ENCODE measurements at regions not wholly inside any gene's neighbourhood (a gene's known extent, or its start where the extent isn't known, plus 50 kb on each side); places are given as distances from the start of the nearest gene placed in this dataset.
"Not testable (repeated sequence)": the region's sequence is repeated elsewhere in the genome, so short reads cannot be mapped to it uniquely, and the experiment has no call there.

GRCh38 chr4:112708772-112709171 lies 71.8 kb downstream of the LARP7 start:
- DNase-seq (ENCODE audit: low read depth), result no peak
- no peak overlapping the region for H3K4me3 ChIP-seq (ENCODE audit: low read depth, low read length)

GRCh38 chr4:112714922-112715901 lies 78.3 kb downstream of the LARP7 start:
- DNase-seq (ENCODE audit: low read depth), result no peak

GRCh38 chr4:112717856-112718255 lies 80.9 kb downstream of the LARP7 start:
- DNase-seq (ENCODE audit: low read depth), result no peak
- no peak overlapping the region for H3K4me3 ChIP-seq (ENCODE audit: low read depth, low read length)

More at GRCh38 chr4:112714922-112715901, 78.3 kb downstream of the LARP7 start:
- no peak overlapping the region for H3K4me3 ChIP-seq (ENCODE audit: low read depth, low read length)

DNA sequence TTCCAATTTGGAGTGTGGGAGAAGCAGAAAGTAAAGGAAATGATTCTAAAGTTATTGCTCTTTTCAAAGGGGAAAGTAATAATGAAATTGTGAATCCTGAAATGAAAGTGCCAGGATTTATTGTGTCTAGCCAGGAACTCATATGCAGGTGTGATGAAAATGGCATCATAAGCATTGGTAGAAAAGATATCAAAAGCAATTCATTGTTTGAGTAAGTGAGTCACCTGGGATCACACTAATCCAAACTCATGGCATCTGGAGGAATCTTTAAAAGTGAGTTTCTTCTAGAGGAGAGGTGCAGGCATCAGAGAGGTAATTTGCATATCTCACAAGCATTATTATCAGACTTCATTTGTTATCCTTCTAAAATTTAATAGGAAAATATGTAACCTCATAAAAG lies 84.7 kb downstream of the LARP7 start:
- DNase-seq (ENCODE audit: low read depth), result no peak
- H3K4me3 ChIP-seq (ENCODE audit: low read depth, low read length), result no peak overlapping the region

GRCh38 chr4:112726041-112726440 lies 89.1 kb downstream of the LARP7 start:
- H3K4me3 ChIP-seq (ENCODE audit: low read depth, low read length), result no peak overlapping the region
- no peak for DNase-seq (ENCODE audit: low read depth)

DNA sequence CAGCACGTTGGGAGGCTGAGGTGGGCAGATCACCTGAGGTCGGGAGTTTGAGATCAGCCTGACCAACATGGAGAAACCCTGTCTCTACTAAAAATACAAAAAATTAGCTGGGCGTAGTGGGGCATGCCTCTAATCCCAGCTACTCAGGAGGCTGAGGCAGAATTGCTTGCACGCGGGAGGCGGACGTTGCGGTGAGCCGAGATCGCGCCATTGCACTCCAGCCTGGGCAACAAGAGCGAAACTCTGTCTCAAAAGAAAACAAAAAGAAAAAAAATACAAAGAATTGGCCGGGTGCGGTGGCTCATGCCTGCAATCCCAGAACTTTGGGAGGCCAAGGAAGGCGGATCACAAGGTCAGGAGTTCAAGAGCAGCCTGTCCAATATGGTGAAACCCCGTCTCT lies 90.8 kb downstream of the LARP7 start:
- DNase-seq (ENCODE audit: low read depth); H3K4me3 ChIP-seq (ENCODE audit: low read depth, low read length): not testable (repeated sequence)

GRCh38 chr4:112731715-112732114 lies 94.8 kb downstream of the LARP7 start:
- no peak for DNase-seq (ENCODE audit: low read depth)
- no peak overlapping the region for H3K4me3 ChIP-seq (ENCODE audit: low read depth, low read length)

DNA sequence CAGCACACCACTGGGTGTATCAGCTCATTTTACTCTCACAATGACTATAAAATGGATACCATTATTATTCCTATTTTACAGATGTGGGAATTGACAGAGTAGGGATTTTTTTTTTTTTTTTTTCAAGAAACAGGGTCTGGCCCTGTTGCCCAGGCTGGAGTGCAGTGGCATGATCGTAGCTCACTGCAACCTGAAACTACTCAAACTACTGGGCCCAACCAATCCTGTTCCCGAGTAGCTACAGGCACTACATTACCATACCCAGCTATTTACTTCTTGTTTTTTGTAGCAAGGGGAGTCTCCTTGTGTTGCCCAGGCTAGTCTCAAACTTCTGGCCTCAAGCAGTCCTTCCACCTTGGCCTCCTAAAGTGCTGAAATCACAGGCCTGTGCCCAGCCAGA lies 95.2 kb downstream of the LARP7 start:
- DNase-seq (ENCODE audit: low read depth), result no peak
- no peak overlapping the region for H3K4me3 ChIP-seq (ENCODE audit: low read depth, low read length)

DNA sequence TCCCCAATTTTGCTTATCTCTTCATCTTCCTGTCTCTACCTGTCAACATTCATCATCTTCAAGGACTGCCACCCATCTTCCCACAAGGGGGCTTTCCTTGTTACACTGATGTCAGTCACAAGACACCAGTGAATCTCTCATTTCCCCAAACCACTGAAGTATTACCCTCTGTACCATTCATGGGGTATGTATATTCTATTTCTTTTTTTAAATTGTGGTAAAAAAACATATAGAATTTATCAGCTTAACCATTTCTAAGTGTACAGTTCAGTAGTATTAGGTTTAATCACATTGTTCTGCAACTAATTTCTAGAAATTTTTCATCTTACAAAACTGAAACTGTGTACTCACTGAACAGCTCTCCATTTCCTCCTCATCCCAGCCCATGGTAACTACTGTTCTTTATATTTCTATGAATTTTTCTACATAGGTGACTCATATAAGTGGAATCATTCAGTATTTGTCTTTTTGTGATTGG lies 98.6 kb downstream of the LARP7 start:
- H3K4me3 ChIP-seq (ENCODE audit: low read depth, low read length), result no peak overlapping the region
- no peak for DNase-seq (ENCODE audit: low read depth)

DNA sequence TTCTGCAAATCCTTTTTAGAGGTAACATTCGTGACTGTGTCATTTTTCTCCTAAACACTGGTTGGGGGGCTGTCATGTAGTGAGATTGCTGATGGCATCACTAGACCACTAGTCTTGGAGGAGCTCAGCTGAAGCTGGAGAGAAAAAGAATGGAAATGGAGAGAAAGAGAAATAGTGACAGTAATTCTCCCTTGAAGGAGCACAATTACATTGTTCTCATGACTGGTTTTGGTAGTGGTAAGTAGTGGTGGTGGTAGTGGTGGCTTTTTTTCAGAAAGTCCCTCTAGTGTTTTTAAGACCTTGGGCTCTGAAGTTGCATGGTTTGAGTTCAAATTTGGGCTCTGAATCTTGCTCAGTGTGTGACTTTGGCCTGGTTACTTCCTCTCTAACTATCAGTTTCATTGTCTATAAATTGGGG lies 99.8 kb downstream of the LARP7 start:
- no peak overlapping the region for H3K4me3 ChIP-seq (ENCODE audit: low read depth, low read length)
- DNase-seq (ENCODE audit: low read depth), result no peak

DNA sequence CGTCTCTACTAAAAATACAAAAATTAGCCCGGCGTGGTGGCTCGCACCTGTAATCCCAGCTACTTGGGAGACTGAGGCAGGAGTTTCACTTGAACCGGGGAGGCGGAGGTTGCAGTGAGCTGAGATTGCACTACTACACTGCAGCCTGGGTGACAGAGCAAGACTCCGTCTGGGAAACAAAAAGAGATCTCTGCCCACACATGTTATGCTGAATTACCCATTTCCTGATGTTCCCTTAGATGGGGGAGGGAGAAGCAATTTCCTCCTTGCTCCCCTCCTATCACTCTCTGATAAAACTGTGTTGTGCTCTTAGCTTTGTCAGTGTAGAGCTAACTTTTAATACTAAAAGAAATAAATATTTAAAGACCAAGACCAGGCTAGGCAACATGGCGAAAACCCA lies 102.5 kb downstream of the LARP7 start:
- no peak overlapping the region for H3K4me3 ChIP-seq (ENCODE audit: low read depth, low read length)
- no peak for DNase-seq (ENCODE audit: low read depth)

DNA sequence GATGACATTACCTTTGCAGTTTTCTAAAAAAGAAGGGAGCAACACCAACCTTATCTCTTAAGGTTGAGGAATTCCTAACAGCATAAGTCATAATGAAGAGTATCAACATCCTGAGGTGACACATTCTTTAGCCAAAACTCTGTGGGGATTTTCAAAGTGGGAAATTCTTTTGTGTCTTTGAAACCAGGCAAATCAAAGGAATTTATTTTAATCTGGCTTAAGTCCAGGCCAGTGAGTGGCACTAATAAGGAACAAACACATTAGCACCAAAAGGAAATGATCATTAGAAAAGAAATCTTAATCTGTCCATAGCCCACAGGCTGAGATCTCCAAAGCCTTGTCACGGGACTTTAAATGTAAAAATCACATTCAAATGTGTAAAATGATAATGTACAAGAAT lies 110.1 kb downstream of the LARP7 start:
- DNase-seq (ENCODE audit: low read depth), result no peak
- no peak overlapping the region for H3K4me3 ChIP-seq (ENCODE audit: low read depth, low read length)

- H3K4me3 ChIP-seq (ENCODE audit: low read depth, low read length), result no peak overlapping the region
- DNase-seq (ENCODE audit: low read depth), result no peak
Observed at GRCh38 chr4:112748352-112748878, 111.5 kb downstream of the LARP7 start.

GRCh38 chr4:112750749-112751148 lies 113.8 kb downstream of the LARP7 start:
- DNase-seq (ENCODE audit: low read depth); H3K4me3 ChIP-seq (ENCODE audit: low read depth, low read length): not testable (repeated sequence)

- DNase-seq (ENCODE audit: low read depth), result no peak
- H3K4me3 ChIP-seq (ENCODE audit: low read depth, low read length), result no peak overlapping the region
Observed at GRCh38 chr4:112751447-112751846, 114.5 kb downstream of the LARP7 start.

DNA sequence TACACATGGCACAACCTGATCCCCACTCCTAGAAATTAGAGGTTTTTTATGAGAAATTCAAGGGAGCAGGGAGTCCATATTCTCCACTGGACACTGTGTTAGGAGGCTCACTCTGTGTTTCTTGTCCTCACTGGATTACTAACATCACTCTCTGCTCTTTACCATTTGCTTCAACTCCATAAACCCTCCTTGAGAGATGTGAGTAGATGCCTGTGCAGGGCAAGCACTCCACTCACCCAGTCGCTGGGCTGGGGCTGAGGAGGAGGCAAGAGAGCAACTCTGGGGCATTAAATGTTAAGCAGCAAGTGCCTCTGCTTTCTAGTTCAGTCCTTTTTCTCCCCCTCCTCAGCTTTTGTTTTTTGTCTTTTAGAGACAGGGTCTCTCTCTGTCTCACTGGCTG lies 115.1 kb downstream of the LARP7 start:
- no peak for DNase-seq (ENCODE audit: low read depth)

DNA sequence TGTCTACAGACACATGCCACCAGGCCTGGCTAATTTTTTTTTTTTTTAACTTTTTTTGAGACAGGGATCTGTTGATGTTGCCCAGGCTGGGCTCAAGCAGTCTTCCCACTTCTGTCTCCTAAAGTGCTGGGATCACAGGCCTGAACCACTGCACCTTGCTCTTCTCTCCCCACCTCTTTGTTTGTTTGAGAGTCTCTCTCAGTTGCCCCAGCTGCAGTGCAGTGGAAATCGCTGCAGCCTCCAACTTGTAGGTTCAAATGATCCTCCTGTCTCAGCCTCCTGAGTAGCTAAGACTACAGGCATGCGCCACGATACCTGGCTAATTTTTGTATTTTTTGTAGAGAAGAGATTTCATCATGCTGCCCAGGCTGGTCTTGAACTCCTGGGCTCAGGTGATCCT lies 115.6 kb downstream of the LARP7 start:
- H3K4me3 ChIP-seq (ENCODE audit: low read depth, low read length), result no peak overlapping the region

More for the DNA sequence above, 115.1 kb downstream of the LARP7 start:
- no peak overlapping the region for H3K4me3 ChIP-seq (ENCODE audit: low read depth, low read length)

DNA sequence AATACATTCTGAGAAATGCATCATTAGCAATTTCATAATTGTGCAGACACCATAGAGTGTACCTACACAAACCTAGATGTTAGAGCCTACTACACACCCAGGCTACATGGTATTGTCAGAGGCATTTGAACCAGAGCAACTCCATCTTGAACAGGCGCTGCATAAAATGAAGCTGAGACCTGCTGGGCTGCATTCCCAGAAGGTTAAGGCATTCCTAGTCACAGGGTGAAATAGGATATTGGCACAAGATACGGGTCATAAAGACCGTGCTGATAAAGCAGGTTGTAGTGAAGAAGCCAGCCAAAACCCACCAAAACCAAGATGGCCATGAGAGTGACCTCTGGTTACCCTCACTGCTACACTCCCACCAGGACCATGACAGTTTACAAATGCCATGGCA lies 116.4 kb downstream of the LARP7 start:
- DNase-seq (ENCODE audit: low read depth), result no peak
- no peak overlapping the region for H3K4me3 ChIP-seq (ENCODE audit: low read depth, low read length)

More for the DNA sequence above, 115.6 kb downstream of the LARP7 start:
- DNase-seq (ENCODE audit: low read depth), result no peak

DNA sequence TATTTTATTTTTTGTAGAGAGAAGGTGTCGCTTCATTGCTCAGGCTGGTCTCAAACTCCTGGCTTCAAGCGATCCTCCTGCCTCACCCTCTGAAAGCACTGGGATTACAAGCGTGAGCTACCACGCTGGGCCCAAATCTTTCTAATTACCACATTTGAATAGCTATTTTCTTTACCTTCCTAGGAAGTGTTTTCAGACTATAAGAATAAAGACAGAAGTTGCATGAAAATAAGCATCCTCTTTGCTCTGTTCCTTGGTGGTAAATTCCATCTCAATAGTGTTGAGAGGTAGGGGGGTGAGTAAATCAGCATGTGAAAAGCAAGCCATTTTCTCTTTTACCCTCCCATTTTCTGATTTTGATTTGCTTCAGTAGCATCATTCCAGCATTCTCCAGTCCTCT lies 122.4 kb downstream of the LARP7 start:
- no peak overlapping the region for H3K4me3 ChIP-seq (ENCODE audit: low read depth, low read length)
- no peak for DNase-seq (ENCODE audit: low read depth)

DNA sequence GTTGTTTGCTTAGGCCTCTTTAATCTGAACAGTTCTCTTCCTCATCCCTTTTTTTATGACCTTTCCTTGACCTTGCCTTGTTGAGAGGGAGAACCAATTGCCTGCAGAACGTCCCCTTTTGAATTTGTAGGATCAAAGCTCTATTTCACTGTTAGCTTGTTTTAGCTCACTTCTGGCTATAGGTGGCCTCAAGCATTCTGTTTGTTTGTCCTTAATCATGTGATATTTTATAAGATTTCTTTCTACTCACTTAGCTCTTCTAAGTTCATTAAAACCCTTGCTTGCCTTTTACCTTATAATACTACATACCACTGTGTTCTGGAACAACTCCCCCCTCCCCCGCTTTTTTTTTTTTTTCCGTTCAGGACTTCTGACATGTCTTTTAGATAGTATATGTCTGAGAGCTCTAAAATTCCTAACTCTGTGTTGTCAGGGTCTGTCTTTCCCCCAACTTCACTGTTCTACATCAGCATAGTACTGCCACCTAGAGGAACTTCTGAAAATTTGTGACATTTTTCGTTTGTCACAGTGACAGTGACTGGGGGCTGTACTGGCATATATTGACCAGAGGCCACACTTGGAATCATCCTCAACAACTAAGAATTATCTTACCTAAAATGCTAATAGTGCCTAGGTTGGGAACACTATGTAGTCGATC lies 128.5 kb downstream of the LARP7 start:
- no peak overlapping the region for H3K4me3 ChIP-seq (ENCODE audit: low read depth, low read length)
- DNase-seq (ENCODE audit: low read depth), result no peak
